ENCODE measurements at regions not wholly inside any gene's neighbourhood (a gene's known extent, or its start where the extent isn't known, plus 50 kb on each side); places are given as distances from the start of the nearest gene placed in this dataset.

DNA sequence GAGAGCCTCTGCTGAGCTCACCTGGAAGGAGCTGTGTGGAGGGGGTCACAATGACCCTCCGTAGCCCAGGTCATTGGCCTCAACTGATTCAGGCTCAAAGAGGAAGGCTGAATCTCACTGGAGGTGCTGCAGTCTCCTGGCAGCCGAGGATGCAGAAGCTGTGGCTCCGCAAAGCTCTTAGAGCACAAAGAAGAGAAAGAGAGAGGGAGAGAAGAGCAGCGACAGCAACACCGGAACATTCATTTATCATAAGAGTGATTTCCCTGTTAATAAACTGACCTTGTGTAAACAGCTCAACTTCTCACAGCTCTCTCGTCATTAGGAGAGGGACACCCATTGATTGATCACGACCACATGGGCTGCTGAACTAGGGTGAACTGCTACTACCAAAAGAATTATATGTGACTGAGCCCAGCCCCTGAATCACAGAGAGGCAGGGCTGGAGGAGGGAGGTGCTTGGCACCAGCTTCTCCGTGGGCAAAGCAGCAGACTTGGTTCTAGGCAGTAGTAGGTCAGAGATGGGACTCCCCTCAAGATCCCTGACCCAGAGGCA lies 281.7 kb downstream of the NXPE2 start:
- no peak for TF ChIP-seq CTCF (IDR thresholded peaks at IDR 0.05)
- no peak for TF ChIP-seq POLR2AphosphoS5 (IDR thresholded peaks at IDR 0.05; ENCODE audit: insufficient read depth in 1 of 2, low read depth in 1 of 2)
- TF ChIP-seq POLR2A (IDR thresholded peaks at IDR 0.05): no peak
